ENCODE measurements at regions not wholly inside any gene's neighbourhood (a gene's known extent, or its start where the extent isn't known, plus 50 kb on each side); places are given as distances from the start of the nearest gene placed in this dataset.

DNA sequence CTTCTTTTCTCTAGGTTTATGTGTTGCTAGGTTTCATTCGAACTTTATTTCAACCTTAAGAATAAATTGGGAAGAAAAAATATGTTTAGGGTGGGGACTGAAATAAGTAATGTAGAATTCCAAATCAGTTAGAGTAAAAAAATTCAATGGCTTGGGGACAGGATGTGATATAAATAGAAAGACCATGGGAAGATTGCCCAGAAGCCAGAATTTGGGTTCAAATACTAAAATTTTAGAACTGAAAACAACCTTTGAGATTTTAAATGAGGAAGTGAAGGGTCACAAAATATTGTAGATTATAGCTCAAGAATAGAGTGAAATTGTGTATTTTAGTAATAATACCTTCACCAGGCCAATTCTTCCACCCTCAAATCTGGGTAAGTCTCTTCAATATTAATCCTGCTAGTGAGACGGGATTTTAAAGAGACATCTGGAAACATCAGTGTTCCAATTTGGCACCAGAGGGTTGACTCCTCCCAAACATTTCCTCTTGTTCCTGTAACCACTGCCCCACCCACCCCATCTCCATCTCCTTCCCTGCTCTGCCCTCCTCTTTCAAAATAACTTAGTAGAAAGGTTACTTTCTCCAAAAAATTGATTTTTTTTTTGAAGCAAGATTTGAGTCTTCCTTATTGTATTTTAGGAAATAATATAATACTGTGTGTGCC lies 51.3 kb upstream of the FAM3C start:
- no peak for DNase-seq

DNA sequence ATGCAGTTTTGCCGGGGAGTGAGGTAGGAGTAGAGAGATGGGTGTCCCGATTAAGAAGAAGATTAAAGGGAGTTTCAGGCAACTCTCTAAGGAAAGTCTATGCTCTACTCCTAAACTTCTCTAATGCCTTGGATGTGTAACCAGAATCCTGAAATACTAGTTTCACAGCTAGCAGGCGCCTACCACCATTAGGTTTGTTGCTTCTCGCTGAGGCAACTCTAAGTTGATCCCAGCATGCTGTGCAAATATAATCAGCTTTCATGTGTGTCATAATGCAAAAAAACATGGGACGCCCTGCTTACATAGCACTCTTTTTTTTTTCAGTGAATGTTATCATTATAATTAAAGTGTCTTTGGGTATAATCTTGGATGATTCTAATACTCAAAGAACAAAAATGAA lies 50.4 kb upstream of the FAM3C start:
- DNase-seq: no peak
